ENCODE measurements at regions not wholly inside any gene's neighbourhood (a gene's known extent, or its start where the extent isn't known, plus 50 kb on each side); places are given as distances from the start of the nearest gene placed in this dataset.

DNA sequence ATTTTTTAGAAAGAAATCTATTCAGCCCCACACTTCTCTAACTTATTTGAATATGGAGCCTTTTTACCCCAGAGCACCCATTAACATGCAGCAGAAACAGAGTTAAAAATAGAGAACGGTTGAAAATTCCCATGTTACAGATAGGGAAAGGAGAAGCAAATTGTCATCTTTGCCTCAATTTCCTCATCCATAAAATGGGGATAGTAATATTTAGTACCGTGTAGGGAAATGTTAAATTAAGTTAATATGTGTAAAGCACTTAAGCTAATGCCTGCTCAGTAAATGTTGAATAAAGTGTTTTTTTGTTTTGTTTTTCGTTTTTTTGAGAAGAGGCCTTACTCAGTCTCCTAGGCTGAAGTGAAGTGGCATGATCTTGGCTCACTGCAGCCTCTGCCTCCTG lies 50.3 kb downstream of the NAV1 start:
- DNase-seq (ENCODE audit: low read depth in 2 of 2) = no peak

DNA sequence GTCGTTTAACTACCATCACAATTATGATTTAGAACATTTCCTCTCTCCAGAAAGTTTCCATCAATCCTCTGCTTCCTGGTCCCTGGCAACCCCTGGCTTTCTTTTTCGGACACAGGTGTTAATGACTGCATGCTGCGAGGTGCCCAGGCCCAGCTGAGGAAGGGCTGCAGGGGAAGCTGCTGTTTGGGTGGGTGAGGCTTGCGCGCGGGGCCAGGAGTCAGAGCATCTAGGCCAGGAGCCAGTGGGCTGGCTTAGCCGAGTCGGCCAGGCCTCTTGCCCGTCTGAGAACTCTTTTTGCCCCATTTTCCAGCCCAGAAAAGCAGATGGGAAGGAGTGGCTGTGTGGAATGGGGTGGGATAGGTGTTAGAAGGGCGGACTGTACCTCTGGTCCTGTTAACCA lies 51.5 kb downstream of the NAV1 start:
- no peak for DNase-seq (ENCODE audit: low read depth in 2 of 2)

DNA sequence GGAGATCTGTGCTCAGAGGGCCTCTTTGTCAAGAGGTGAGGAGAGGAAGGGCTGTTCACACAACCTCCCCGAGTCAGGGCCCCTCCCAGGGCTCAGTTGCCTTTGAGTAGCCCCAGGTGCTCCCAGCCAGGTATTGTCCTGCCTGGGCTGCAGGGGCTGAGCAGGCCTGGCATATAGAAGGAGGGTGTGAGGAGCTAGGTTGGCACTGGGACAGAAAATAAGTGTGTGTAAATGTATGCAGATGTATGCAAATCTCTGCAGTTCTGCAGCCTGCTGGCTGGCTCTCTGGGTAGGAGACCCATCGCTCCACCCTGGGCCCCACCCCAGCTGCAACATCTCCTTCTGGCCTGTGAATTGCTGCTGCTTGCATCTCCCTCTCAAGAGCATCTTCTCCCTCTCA lies 52.4 kb downstream of the NAV1 start:
- DNase-seq (ENCODE audit: low read depth in 2 of 2) = no peak

DNA sequence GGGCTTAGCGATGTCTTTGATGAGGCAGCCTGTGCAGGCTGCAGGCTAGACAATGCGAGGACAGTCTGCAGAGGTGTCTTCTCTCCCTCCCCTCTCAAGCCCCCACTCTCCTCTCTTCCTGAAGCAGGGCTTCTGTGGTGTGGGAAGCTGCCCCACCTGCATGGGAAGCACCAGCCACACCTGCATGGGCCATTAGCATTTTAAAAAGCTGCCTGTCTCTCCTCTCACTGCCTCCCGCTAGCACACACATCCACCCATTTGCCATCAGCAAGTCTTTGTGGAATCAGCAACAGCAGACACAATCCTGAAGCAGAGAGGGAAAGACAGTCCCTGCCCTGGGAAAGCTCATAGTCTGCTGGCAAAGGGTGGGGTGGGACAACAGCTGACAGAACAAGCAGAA lies 53.1 kb downstream of the NAV1 start:
- no peak for DNase-seq (ENCODE audit: low read depth in 2 of 2)

DNA sequence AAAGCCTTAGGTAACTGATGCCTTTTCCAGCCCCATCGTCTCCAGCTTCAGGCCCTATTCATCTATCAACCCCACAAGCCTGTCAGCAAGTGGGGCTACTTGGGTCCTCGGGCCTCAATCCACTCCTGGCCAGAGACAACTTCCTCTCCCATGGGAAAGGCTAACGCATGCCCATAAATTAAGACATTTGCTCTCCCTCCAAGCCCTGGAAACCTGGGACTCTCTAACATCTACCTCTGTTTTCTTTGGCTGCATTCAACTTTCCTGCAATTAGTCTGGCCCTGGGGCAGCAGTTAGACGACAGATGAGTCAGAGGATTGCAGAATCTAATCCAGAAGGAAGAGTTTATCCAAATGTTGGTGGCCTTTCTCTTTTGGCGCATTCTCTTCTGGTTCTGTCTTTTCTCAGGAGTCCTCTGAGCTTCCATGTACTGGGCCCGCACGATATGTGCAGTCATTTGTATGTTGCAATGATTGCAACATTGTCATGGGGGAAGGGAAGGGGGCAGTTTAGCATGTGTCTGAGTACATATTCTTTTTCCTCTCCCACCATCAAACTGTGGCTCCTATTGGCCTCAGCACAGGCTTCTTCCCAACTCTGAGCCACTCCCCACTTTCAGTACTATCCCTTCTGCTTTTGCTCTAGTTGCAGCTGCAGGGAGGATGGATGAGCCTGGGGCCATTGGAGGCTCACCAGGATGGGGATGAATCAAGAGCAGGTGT lies 54.4 kb downstream of the NAV1 start:
- no peak for DNase-seq (ENCODE audit: low read depth in 2 of 2)

DNA sequence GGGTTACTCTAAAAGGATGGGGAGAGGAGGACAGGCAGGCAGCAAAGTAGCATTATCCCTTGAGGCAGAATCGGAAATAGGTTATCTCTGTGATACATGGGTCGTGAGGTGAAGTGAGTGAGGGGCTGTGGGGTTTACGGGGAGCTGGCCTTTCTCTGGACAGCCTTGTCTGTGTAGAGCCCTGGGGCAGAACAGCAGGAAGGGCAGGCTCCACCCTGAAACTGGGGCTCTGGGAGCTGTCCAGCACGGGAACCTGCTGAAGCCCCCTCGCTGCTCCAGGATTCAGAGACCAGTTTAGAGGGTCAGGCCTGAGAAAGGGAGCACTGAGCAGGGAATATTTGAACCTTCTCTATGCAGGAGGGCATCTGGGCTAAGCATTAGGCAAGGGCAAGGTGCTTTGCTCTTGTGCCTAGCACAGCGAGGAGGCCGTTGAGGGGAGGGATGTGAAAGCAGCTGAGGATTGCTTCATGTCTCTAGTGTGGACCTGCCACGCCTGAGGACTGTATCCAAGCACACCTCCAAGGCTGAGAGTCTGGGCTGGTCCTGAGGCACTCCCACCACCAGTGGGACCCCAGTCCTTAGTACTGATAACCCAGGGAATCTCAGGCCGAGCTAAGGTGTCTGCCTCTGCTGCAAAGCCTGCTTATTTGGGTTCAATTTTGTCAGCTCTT lies 55.8 kb downstream of the NAV1 start:
- DNase-seq (ENCODE audit: low read depth in 2 of 2) = no peak

DNA sequence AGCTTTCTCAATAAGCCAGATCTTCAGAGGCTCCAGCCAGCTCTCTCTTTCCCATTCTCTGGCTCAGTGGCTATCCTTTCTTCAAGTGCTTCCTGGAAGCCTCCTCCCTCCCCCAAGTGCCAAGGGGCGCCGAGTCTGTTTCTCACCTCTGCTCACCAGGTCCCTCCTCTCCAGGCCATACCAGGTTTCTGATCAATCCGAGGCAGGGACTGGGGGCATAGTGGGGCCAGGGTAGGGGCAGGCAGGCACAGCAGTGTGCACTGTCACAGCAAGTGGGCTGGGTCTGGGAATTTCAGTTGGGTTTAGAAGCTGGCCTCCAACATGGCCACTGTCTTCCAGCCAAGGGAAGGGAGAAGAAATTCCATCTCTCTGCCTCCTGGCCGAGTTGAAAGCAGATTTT lies 56.5 kb downstream of the NAV1 start:
- DNase-seq (ENCODE audit: low read depth in 2 of 2) = no peak

DNA sequence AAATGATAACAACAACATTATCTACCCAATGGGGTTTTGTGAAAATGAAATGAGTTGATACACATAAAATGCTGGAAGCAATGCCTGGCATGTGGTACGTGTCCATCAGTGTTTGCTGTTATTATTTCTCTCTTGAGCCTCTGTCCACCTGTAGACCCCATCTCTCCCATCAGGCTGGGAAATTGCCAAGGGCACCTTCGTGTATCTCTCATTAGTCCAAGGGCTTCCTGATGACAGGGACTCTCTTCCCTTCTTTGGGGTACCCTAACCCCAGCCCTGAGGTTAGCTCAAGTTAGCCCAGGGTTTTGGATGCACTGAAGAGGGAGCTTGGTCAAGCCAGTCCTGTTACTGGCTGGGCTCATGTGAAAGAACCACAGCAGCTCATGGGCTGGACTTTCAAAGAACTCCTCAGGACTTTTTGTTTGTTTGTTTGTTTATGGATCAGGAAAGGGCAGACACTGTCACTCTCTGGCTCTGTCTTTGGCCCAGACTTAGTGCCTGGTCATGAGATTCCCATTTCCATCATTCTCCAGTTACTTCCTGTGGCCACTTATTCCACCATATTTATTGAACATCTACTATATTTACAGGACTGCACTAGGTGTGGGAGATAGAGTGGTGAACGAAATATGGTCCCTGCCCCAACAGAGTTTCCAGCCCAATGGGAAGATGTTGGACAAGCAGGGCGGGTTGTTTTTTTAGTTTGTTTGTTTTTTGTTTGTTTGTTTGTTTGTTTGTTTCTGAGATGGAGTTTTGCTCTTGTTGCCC lies 57.4 kb downstream of the NAV1 start:
- no peak for DNase-seq (ENCODE audit: low read depth in 2 of 2)

DNA sequence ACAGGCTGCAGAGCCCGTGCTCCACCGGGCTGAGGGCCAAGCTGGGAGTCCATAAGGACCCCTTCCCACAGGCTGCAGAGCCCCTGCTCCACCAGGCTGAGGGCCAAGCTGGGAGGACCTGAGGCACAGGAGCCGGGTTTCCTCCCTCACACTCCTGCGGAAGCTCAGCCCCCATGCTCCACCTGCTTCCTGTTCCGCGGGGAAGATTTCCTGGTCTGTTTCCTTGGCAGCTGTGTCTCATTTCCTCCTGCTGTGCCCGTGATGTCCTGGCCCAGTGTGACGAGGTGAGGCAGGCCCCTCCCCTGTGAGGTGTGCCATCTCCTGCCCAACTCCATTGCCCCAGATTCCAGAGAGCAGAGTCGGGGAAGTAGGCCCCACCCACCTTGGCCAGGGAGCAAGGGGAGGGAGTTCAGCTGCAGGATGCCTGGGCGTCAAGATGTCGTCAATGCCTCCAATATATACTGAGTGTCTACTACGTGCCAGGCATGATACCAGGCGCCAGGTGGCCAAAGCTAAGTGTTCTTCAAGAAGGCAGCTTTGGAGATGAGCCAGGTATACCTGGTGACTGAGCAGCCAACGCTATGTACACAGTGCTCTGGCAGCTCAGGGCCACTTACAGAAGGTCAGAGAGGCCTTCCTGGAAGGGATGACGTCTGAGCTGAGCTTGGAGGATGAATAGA lies 58.8 kb downstream of the NAV1 start:
- no peak for DNase-seq (ENCODE audit: low read depth in 2 of 2)

DNA sequence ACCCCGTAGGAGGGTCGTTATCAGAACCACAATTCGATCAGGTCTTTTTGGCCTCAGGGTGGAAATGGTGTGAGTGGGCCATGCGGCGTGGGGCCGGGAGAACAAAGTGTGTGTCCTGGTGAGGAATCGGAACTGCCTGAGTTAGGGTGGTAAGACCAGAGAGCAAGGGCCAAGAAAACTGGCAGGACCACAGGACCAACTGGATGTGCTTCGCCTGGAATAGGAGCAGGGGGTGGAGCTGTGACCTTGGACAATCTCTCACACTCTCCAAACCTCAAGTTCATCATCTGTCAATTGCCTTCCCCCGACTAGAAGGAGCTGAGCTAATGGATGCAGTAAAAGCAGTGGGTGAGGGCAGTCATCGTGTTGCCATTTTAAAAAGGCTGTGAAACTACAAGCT lies 59.5 kb downstream of the NAV1 start:
- DNase-seq (ENCODE audit: low read depth in 2 of 2) = no peak

DNA sequence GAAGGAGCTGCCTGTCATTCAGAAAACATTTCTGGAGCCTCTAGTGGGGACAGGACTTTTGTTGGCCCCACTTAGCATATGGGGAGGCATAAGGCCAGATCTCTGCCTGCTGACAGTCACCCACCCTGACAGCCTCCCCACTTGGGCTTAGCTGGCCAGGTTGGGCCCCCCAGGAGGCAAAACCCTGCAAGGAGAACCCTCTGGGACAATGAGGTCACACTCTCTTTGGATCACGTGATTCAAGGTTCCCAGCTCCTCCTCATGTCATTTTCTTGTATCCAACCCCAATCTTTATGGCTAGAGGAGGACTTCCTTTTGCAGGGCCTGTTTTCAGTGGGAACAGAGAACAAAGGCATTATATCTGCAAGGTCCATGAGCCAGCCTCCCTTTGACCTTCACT lies 60.0 kb downstream of the NAV1 start:
- no peak for DNase-seq (ENCODE audit: low read depth in 2 of 2)

DNA sequence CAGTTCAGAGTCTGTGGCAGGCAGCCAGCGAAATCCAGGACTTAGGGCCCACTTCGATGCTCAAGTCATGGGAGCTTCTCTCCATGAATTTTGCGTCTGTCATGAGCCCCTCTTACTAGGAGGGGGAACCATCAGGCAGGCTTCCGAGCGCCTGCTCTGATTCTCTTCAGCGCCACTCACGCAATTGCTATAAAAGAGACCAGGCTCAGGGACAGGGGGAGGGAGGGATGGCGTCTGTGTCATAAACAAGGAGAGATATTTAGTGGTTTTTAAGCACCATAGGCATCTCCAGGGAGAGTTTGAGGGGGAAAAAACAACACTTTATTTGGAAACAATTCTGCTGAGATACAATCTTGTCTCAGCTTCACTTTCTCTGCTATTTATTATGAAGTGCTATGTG lies 60.6 kb downstream of the NAV1 start:
- no peak for DNase-seq (ENCODE audit: low read depth in 2 of 2)

DNA sequence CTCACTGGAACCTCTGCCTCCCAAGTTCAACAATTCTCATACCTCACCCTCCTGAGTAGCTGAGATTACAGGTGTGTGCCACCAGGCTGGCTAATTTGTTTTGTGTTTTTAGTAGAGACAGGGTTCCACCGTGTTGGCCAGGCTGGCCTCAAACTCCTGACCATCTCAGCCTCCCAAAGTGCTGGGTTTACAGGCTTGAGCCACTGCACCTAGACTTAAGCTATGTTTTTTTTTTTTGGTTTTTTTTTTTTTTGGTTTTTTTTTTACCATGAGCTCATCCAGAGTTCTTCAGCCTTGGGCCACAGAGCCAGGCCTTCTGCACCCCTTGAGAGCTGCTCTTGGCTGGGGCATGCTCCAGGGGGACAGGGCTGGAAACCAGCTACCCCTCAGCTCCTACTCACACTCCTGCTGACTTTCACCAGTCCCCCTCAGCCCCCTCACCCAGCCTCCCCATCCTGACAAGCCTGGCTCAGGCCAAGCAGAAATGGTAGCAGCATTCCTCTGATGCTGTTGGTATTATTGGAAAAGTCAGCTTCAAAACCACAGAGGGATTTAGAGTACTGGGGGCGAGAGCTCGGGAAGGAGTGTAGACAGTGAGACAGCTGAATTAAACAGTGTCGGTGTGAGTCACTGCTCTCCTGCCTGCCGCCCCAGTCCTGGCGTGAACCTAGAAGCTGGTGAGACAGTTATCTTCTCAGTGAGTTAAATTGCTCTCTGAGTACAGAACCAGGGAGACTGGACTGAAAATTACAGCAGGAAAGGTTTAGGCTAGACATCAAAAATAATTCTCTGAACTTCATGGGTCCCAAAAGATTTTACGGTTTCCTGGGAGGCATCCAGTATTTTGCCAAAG lies 63.7 kb downstream of the NAV1 start:
- no peak for DNase-seq (ENCODE audit: low read depth in 2 of 2)

DNA sequence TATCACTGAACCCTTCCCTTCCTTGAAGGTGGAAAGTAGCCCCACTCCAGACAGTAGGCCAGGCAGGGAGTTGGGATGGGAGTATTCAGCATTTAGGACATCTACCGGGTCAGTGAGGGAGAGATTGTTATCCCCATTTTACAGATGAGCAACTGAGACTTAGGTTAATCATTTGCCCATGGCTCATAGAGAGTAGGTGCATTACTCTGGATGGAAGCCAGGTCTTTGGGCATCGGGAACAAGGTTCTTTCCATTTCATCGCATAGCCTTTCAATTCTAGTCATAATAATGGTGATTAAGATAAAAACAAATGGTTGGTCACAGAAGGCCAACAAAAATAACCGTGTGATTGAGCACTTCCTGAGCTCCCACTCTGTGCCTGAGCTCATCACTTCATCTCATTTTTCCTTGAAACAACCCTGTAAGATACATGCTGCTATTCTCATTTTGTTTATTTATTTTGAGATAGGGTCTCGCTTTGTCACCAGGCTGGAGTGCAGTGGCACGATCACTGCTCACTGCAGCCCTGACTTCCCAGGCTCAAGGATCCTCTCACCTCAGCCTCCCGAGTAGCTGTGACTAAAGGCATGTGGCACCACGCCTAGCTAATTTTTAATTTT lies 64.8 kb downstream of the NAV1 start:
- DNase-seq (ENCODE audit: low read depth in 2 of 2) = no peak

DNA sequence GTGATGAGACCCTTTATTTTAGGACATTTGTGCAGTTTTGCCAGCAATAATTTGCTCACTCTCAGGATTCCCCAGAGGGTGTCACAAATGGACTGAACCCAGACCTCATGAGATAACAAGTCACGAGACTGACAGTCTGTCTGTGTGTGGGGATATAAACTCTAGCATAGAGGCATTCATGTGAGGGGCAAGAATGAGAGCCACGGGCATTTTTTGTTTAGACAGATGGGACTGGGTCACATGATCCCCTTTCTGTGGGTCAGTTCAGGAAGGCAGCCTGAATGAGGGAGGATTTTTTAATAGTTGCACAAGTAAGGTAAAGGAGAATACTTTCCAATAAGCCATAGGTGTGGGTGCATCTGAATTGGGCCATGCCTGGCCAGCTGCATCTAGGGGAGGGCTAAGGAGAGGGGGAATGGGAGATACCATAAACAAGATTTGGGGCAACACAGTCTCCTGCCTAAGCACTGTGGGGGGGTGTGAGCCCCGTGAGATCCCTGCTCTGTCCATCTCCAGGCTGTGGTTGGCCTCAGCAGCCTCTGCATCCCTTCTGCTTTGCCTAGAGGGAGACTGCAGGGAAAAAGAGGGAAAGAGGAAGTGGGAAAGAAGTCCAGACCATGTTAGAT lies 66.6 kb downstream of the NAV1 start:
- no peak for DNase-seq (ENCODE audit: low read depth in 2 of 2)

DNA sequence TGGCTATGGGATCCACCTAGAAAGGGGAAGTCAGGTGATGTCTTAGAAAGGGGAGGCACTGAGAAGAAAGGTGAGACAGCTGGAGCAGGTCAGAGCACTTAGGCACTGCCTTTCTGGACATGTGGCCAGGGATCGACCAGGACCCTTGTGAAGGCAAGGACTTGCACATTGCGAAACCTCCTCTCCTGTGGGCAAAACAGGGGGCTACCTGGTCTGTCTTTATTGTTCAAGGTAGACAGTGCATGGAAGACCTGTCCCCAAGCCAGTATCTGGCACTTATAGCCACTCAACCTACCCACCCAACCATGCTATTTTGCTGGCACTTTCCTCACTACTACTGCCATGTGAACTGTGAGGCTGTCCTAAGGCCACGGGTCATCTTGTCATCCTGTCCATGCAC lies 67.2 kb downstream of the NAV1 start:
- DNase-seq (ENCODE audit: low read depth in 2 of 2) = no peak

DNA sequence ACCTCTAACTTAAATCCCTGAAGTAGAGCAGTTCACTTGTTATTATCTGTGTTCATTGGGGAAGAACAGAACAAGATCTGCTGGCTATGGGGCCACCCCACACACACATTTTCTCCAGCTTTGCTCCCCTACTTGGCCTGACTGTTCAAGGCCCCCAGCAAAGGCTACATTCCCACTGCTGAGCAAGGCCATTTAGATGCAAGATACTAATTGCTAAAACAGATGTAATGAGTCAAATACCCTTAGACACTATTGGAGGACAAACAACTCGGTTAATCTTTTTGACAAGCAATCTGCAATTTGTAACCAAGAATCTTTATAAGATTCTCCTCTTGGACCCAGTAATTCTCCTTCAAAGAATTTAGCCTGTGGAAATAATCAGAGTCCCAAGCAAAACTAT lies 67.7 kb downstream of the NAV1 start:
- no peak for DNase-seq (ENCODE audit: low read depth in 2 of 2)

DNA sequence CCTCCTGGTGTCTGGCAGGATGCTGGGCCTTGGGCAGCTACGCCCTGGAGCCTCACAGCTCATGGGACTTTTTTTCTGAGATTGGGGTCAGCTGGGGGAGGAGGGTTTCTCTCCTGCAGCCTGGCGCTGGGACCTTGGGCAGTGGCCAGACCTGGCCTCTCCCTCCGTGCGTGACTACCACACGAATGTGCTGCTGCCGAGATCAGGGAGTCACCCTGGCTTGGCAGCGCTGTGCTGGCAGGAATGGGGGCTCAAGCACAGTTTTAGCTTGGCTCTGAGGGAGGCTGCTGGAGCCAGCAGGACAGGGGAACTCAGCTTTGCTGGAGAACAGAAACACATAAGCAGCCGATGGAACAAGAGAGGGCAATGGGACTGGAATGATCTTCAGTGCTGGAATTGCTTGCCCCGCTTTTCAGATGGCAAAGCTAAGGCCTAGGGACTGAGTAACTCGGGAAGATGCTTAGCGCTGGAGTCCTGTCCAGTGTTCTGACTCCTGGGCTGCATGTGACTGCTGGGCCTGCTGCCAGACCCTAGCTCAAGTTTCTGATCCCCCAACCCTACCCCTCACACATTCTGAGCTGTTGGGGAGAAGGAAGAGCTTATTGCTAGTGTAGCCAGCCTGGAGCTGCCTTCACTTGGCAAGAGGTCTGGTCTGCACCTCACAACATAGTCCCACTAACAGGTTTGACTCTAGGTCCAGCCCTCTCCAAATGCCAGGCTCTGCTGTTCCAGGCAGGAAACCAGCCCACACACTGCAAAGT lies 69.9 kb downstream of the NAV1 start:
- no peak for DNase-seq (ENCODE audit: low read depth in 2 of 2)

DNA sequence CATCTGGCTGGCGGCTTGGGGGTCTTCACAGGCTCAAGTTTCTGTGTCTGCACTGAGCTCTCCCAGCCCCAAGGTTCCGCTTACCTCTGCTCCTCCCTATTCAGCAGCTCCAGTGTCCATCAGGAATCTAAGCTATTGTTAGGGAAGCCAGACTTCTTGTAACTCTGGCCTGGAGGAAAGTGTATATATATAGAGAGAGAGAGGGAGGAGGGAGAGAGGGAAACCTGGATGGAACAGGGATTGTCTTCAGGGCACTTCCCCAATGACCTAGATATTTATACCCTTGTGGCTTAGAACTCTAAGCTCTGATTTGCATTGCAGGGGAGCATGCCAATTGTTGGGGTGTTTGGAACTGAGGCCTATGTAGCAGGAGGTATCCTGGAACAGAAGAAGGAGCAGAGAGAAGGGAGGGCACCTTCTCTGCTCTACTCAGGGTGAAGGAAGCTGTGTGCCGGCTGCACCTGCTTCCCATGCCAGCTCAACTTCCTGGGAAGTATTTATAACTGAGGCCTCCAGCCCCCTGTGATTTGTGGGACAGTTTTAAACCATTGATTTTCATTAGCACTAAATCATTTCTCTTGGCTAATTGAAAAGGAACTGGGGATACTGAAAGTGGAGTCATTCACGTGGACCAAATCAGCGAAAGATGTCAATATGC lies 70.9 kb downstream of the NAV1 start:
- DNase-seq (ENCODE audit: low read depth in 2 of 2) = no peak

Measured in stimulated activated CD4-positive, alpha-beta T cell treated with anti-CD3 and anti-CD28 coated beads, Interleukin-1b, Interleukin-23, amount 100 ng/mL, for 1 hour (primary cell).